H1 (cell line): ENCODE measurements at regions not wholly inside any gene's neighbourhood (a gene's known extent, or its start where the extent isn't known, plus 50 kb on each side); places are given as distances from the start of the nearest gene placed in this dataset.

Source experiments
- CTCF ChIA-PET: fragments of 300-600 bp; sonication (Branson Sonifier 250); formaldehyde crosslinking; loops from one replicate; lab custom pipeline; 2021; ENCODE audit not compliant: partially characterized antibody; lab: Charles Lee
- POLR2A ChIA-PET: fragments of 300-600 bp; sonication (Branson Sonifier 250); formaldehyde crosslinking; loops from one replicate; lab custom pipeline; 2021; ENCODE audit warnings: inconsistent platforms; ENCODE audit not compliant: partially characterized antibody; lab: Charles Lee
- DNase-seq, 2 experiments: peaks; one replicate each; pipeline versions ENCODE4 v3.0.0 to v3.0.0-alpha.2; 2010 to 2022; ENCODE audit warnings: low spot score in 2 of 2, low read depth in 1 of 2, mixed read lengths in 1 of 2
- FAIRE-seq: peaks from 2 replicates; lab custom pipeline; 2011; peaks lifted over from hg19 to GRCh38; lab: Jason Lieb, UNC
- H2AFZ ChIP-seq: 2 replicates; pipeline ENCODE4 v1.8.1; 2012; ENCODE audit warnings: low read length, inconsistent platforms
- H2AK5ac ChIP-seq: 2 replicates; pipeline ENCODE4 v1.6.1; 2013; ENCODE audit warnings: low read depth, low read length
- H2BK120ac ChIP-seq: replicated peaks from 2 replicates; pipeline ENCODE3; 2013; ENCODE audit warnings: low read depth, low read length, inconsistent platforms
- H2BK12ac ChIP-seq: 2 replicates; pipeline ENCODE4 v1.6.1; 2013; ENCODE audit warnings: low read depth, low read length
- H2BK15ac ChIP-seq: 2 replicates; pipeline ENCODE4 v1.6.1; 2013; ENCODE audit warnings: low read length
- H2BK20ac ChIP-seq: 2 replicates; pipeline ENCODE4 v1.6.1; 2013; ENCODE audit warnings: low read length
- H2BK5ac ChIP-seq: 2 replicates; pipeline ENCODE4 v1.6.1; 2013; ENCODE audit warnings: low read depth, low read length
- H3K14ac ChIP-seq: 2 replicates; pipeline ENCODE4 v1.6.1; 2013; ENCODE audit warnings: inconsistent platforms; ENCODE audit not compliant: insufficient read length
- H3K18ac ChIP-seq: 2 replicates; pipeline ENCODE4 v1.6.1; 2013; ENCODE audit warnings: low read length; ENCODE audit errors: extremely low read depth
- H3K23ac ChIP-seq: 2 replicates; pipeline ENCODE4 v1.6.1; 2013; ENCODE audit warnings: inconsistent platforms; ENCODE audit not compliant: insufficient read length
- H3K23me2 ChIP-seq: 2 replicates; pipeline ENCODE4 v1.6.1; 2013; ENCODE audit warnings: low read depth, low read length
- H3K27ac ChIP-seq: 2 replicates; pipeline ENCODE4 v1.6.1; 2011; ENCODE audit warnings: low read depth, low read length, inconsistent platforms
- H3K27me3 ChIP-seq, 4 experiments: replicated peaks in 1 of 4; 1 replicate in 1 of 4; 2 replicates in 3 of 4; pipeline versions ENCODE4 v1.6.1 to v1.8.1; 2011 to 2013; ENCODE audit warnings: low read length in 3 of 4, mild to moderate bottlenecking in 3 of 4, inconsistent platforms in 2 of 4, mixed read lengths in 2 of 4, moderate library complexity in 1 of 4; ENCODE audit not compliant: control insufficient read depth in 3 of 4, insufficient read depth in 3 of 4; ENCODE audit errors: extremely low read depth in 1 of 4
- H3K36me3 ChIP-seq, 4 experiments: 2 replicates each; pipeline versions ENCODE4 v1.6.1 to v1.8.1; 2011 to 2013; ENCODE audit warnings: mild to moderate bottlenecking in 4 of 4, low read length in 3 of 4, moderate library complexity in 2 of 4, control low read depth in 1 of 4, inconsistent platforms in 1 of 4; ENCODE audit not compliant: insufficient read depth in 4 of 4, control insufficient read depth in 2 of 4
- H3K4ac ChIP-seq: replicated peaks from 2 replicates; pipeline ENCODE3; 2013; ENCODE audit warnings: low read length, low read depth, mixed read lengths, inconsistent platforms; ENCODE audit not compliant: insufficient read length
- H3K4me1 ChIP-seq, 4 experiments: replicated peaks in 1 of 4; 1 replicate in 1 of 4; 2 replicates in 3 of 4; pipeline versions ENCODE4 v1.6.1 to v1.8.1; 2011 to 2013; ENCODE audit warnings: low read length in 3 of 4, inconsistent platforms in 2 of 4, mixed read lengths in 1 of 4; ENCODE audit not compliant: insufficient read depth in 4 of 4, control insufficient read depth in 3 of 4
- H3K4me2 ChIP-seq, 2 experiments: 2 replicates each; pipeline versions ENCODE4 v1.6.1 to v1.8.1; 2011 to 2013; ENCODE audit warnings: low read depth in 2 of 2, low read length in 2 of 2, control low read depth in 1 of 2, inconsistent platforms in 1 of 2, mild to moderate bottlenecking in 1 of 2; ENCODE audit not compliant: insufficient read depth in 1 of 2
- H3K4me3 ChIP-seq, 4 experiments: fragments of 200-600, 300-600 bp in 1 of 4; sonication (generic), shearing (Covaris generic), sonication (Bioruptor Twin) in 1 of 4; 2 replicates each; pipeline versions ENCODE4 v1.5.1 to v1.8.1; 2011 to 2016; ENCODE audit warnings: low read length in 4 of 4, low read depth in 3 of 4, control low read depth in 2 of 4, inconsistent platforms in 2 of 4, mild to moderate bottlenecking in 2 of 4, mixed read lengths in 1 of 4, moderate library complexity in 1 of 4; ENCODE audit not compliant: insufficient read depth in 2 of 4; ENCODE audit errors: extremely low read depth in 1 of 4
- H3K56ac ChIP-seq: replicated peaks from 2 replicates; pipeline ENCODE3; 2013; ENCODE audit warnings: low read depth, mild to moderate bottlenecking, mixed read lengths, low read length, inconsistent platforms; ENCODE audit not compliant: insufficient read length
- H3K79me1 ChIP-seq: 2 replicates; pipeline ENCODE4 v1.6.1; 2013; ENCODE audit warnings: low read depth, low read length, control low read depth
- H3K79me2 ChIP-seq, 2 experiments: 2 replicates each; pipeline versions ENCODE4 v1.6.1 to v1.8.1; 2012 to 2013; ENCODE audit warnings: low read length in 2 of 2, mild to moderate bottlenecking in 2 of 2, inconsistent platforms in 1 of 2; ENCODE audit not compliant: insufficient read depth in 2 of 2, control insufficient read depth in 1 of 2
- H3K9ac ChIP-seq, 4 experiments: replicated peaks in 1 of 4; 1 replicate in 1 of 4; 2 replicates in 3 of 4; pipeline versions ENCODE4 v1.6.1 to v1.8.1; 2011 to 2013; ENCODE audit warnings: low read depth in 3 of 4, low read length in 3 of 4, control low read depth in 2 of 4, mild to moderate bottlenecking in 2 of 4, moderate library complexity in 2 of 4, inconsistent platforms in 1 of 4; ENCODE audit errors: extremely low read depth in 1 of 4
- H3K9me3 ChIP-seq, 2 experiments: 2 replicates each; pipeline versions ENCODE4 v1.6.1 to v1.8.1; 2012 to 2013; ENCODE audit warnings: mild to moderate bottlenecking in 2 of 2, moderate library complexity in 2 of 2, control low read depth in 1 of 2, inconsistent platforms in 1 of 2, low read depth in 1 of 2, low read length in 1 of 2, mixed read lengths in 1 of 2; ENCODE audit not compliant: insufficient read depth in 2 of 2
- H4K20me1 ChIP-seq, 2 experiments: replicated peaks in 1 of 2; 2 replicates each; pipeline versions ENCODE3 to v1.8.1; 2011 to 2013; ENCODE audit warnings: inconsistent platforms in 2 of 2, low read length in 2 of 2, mild to moderate bottlenecking in 1 of 2; ENCODE audit not compliant: insufficient read depth in 2 of 2, control insufficient read depth in 1 of 2
- H4K5ac ChIP-seq: 2 replicates; pipeline ENCODE4 v1.6.1; 2013; ENCODE audit warnings: low read length, low read depth, mixed read lengths, inconsistent platforms; ENCODE audit not compliant: insufficient read length
- H4K8ac ChIP-seq: 2 replicates; pipeline ENCODE4 v1.8.0; 2013; ENCODE audit warnings: mild to moderate bottlenecking, moderate library complexity, low read length, inconsistent platforms; ENCODE audit not compliant: insufficient read depth; ENCODE audit errors: extremely low read depth
- H4K91ac ChIP-seq: replicated peaks from 2 replicates; pipeline ENCODE3; 2013; ENCODE audit warnings: low read length, mixed read lengths, inconsistent platforms; ENCODE audit not compliant: insufficient read length
- HDAC6 ChIP-seq: IDR thresholded peaks from one replicate; pipeline ENCODE4 v1.7.1; 2012; ENCODE audit warnings: low read depth, mild to moderate bottlenecking, inconsistent platforms, low read length, moderate library complexity
- JUND ChIP-seq: IDR thresholded peaks from 2 replicates; pipeline ENCODE4 v1.6.1; 2011; ENCODE audit warnings: mild to moderate bottlenecking, improper control_type of control experiment, low read length
- ZNF274 ChIP-seq: IDR thresholded peaks from 2 replicates; pipeline ENCODE4 v1.7.0; 2012; ENCODE audit warnings: low read length, borderline replicate concordance; ENCODE audit errors: extremely low read depth
- WGBS, 2 experiments: shearing (Covaris generic) in 1 of 2; methylation state at CpG; one replicate each; pipeline versions ENCODE4 v1.1.6 to v1.1.7; 2013 to 2015; ENCODE audit warnings: low lambda C conversion rate in 2 of 2, mixed read lengths in 2 of 2, inconsistent platforms in 1 of 2, low coverage in 1 of 2, missing lambda C conversion rate in 1 of 2; ENCODE audit not compliant: insufficient replicate concordance in 2 of 2, insufficient coverage in 1 of 2, insufficient read length in 1 of 2; ENCODE audit errors: extremely low coverage in 1 of 2, missing lambda C conversion rate in 1 of 2; 5-methylcytosine and 5-hydroxymethylcytosine counted together

DNA sequence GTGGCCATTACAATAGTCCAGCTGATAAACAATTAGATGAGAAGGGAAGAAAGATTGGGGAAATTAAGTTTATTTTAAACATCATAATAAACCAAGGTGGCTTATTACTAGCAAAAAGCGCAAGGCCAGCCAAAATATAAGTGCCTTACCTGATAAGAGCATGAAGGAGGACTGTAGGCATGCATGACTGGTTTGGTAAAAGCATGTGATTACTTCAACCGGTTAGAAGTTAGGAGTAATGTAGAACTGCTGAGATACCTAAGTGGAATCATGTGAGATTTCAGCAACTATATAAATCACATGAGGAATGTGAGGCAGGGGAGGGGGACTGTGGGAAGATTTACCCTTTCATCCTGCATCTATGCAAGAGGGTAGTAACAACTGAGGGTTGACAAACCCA, 59.7 kb upstream of the CCDC196 start:
- no peak overlapping the region for H2AFZ ChIP-seq
- H3K56ac ChIP-seq = no peak overlapping the region
- no peaks in the 10 kb centered on the region for H3K36me3 ChIP-seq
- H4K8ac ChIP-seq = no peak overlapping the region
- no peaks in the 10 kb centered on the region for H3K79me2 ChIP-seq
- no peak overlapping the region for H2BK120ac ChIP-seq
- H3K14ac ChIP-seq = no peak overlapping the region
- POLR2A ChIA-PET = no interaction called here
- H2AK5ac ChIP-seq = no peak overlapping the region
- H4K5ac ChIP-seq = no peak overlapping the region
- H3K27me3 ChIP-seq = no peaks in the 10 kb centered on the region
- H3K23ac ChIP-seq = no peak overlapping the region
- no peaks in the 10 kb centered on the region for H4K20me1 ChIP-seq
- H2BK15ac ChIP-seq = no peak overlapping the region
- TF ChIP-seq ZNF274 (no peak), JUND (no peak), HDAC6 (no peak)
- TF ChIP-seq, all 59 proteins: peak for 0
- Histone ChIP-seq H2BK5ac (no peak overlapping the region), H3K4ac (no peak overlapping the region), H2BK20ac (no peak overlapping the region), H2BK12ac (no peak overlapping the region), H3K79me1 (no peaks in the 10 kb centered on the region), H3K9me3 (no peaks in the 10 kb centered on the region), H3K4me1 (no peaks in the 10 kb centered on the region), H3K9ac (no peak overlapping the region), H3K18ac (no peak overlapping the region), H4K91ac (no peak overlapping the region), H3K4me2 (no peak overlapping the region), H3K27ac (no peak overlapping the region), H3K4me3 (no peak overlapping the region), H3K23me2 (no peaks in the 10 kb centered on the region)
- FAIRE-seq (no peak), DNase-seq (no peak)
- 93% methylated on average over 2 of the region's 2 CpGs; no CpG with 5 or more reads in 1 of the 2 experiments for WGBS, 2 experiments
- CTCF ChIA-PET = no interaction called here
